Progenitor cell of endocrine pancreas (in vitro differentiated cells): ENCODE measurements at regions not wholly inside any gene's neighbourhood (a gene's known extent, or its start where the extent isn't known, plus 50 kb on each side); places are given as distances from the start of the nearest gene placed in this dataset.

Experiments
- DNase-seq: peaks from one replicate; pipeline ENCODE4 v3.0.0; 2021; ENCODE audit warnings: low spot score; ENCODE audit not compliant: unreplicated experiment
- H3K27ac Mint-ChIP-seq: 2 replicates; pipeline ENCODE4 v1.8.0; 2021; ENCODE audit warnings: mild to moderate bottlenecking, moderate library complexity, mixed read lengths
- H3K27me3 Mint-ChIP-seq: 2 replicates; pipeline ENCODE4 v1.8.0; 2021; ENCODE audit warnings: mixed read lengths
- H3K36me3 Mint-ChIP-seq: 2 replicates; pipeline ENCODE4 v1.8.0; 2022; ENCODE audit warnings: mixed read lengths; ENCODE audit not compliant: insufficient read depth
- H3K4me1 Mint-ChIP-seq: 2 replicates; pipeline ENCODE4 v1.8.0; 2021; ENCODE audit warnings: low read depth, mixed read lengths
- H3K4me3 Mint-ChIP-seq: 2 replicates; pipeline ENCODE4 v1.8.0; 2021; ENCODE audit warnings: low read depth, mild to moderate bottlenecking, moderate library complexity, mixed read lengths
- H3K9me3 Mint-ChIP-seq: 2 replicates; pipeline ENCODE4 v1.8.0; 2021; ENCODE audit warnings: low read depth, mixed read lengths
- TF ChIP-seq, protein P1 (sequence below): fragments of 200-600 bp; sonication (generic); IDR thresholded peaks from one replicate; pipeline ENCODE4 v1.5.0; 2021; ENCODE audit warnings: antibody characterized with exemption, mild to moderate bottlenecking; ENCODE audit not compliant: unreplicated experiment

DNA sequence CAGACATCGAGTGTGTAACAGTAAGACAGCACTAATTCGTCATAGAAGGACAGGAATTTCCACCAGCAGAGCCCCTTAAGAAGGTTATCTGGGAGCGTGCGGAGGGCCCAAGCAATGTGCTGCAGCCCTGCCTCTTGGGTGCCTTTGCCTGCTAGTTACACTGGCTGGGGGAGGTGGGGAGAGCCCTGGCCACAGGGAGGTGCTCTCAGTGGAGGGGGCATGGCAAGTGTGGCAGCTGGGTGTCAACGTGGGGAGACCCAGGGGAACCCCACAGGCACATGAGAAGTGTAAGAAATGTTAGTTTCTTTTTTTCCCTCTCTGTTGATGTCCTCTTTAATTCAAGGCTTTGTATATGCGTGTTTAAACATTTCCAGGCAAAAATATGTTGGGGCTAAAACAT is 50.9 kb upstream of the TMTC4 start:
- DNase-seq = no peak
- no peak overlapping the region for H3K27ac Mint-ChIP-seq
- peaks cover 22% of the 10 kb centered on the region for H3K9me3 Mint-ChIP-seq
- H3K36me3 Mint-ChIP-seq = no peaks in the 10 kb centered on the region
- H3K27me3 Mint-ChIP-seq = no peaks in the 10 kb centered on the region
- peaks cover 23% of the 10 kb centered on the region for H3K4me1 Mint-ChIP-seq
- H3K4me3 Mint-ChIP-seq = no peak overlapping the region
- TF ChIP-seq, protein P1, sequence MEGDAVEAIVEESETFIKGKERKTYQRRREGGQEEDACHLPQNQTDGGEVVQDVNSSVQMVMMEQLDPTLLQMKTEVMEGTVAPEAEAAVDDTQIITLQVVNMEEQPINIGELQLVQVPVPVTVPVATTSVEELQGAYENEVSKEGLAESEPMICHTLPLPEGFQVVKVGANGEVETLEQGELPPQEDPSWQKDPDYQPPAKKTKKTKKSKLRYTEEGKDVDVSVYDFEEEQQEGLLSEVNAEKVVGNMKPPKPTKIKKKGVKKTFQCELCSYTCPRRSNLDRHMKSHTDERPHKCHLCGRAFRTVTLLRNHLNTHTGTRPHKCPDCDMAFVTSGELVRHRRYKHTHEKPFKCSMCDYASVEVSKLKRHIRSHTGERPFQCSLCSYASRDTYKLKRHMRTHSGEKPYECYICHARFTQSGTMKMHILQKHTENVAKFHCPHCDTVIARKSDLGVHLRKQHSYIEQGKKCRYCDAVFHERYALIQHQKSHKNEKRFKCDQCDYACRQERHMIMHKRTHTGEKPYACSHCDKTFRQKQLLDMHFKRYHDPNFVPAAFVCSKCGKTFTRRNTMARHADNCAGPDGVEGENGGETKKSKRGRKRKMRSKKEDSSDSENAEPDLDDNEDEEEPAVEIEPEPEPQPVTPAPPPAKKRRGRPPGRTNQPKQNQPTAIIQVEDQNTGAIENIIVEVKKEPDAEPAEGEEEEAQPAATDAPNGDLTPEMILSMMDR = no peak

DNA sequence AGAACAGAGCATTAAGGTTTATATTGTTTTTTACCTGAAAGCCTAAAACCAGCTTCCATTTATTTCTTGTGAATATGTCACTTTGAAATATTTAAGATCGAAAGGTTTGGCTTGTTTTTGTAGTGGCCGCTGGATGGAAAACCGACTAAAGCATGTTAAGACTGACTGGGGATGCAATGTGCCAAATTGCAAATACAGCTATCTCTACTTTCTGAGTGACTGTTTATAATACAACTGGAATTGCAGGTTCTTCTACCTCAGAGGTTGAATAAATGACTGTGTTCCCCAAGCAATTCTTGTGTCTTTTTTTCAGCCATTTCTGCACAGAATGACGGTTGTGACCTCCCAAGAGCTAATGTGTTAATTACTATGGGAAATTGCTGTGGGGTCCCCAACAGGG is 50.0 kb upstream of the TMTC4 start:
- Mint-ChIP-seq H3K36me3 (no peaks in the 10 kb centered on the region), H3K4me1 (peaks cover 23% of the 10 kb centered on the region), H3K9me3 (peaks cover 22% of the 10 kb centered on the region), H3K27me3 (no peaks in the 10 kb centered on the region), H3K4me3 (no peak overlapping the region), H3K27ac (no peak overlapping the region)
- DNase-seq = no peak
- TF ChIP-seq, protein P1 = no peak
